Left lung (tissue), 4 donors: ENCODE measurements at regions not wholly inside any gene's neighbourhood (a gene's known extent, or its start where the extent isn't known, plus 50 kb on each side); places are given as distances from the start of the nearest gene placed in this dataset.

ENCODE experiments used
- ATAC-seq: fragments of 200-7000 bp; cut with Tn5 transposase; one replicate; pipeline ENCODE4 v1.9.1; 2020; ENCODE audit warnings: moderate library complexity
- DNase-seq, 4 donors: peaks; one replicate each; pipeline ENCODE4 v3.0.0-alpha.2; 2013 to 2020
- H3K27ac ChIP-seq, 2 donors: fragments of 200-600 bp; sonication (generic) in 1 of 2; one replicate each; pipeline versions ENCODE4 v1.5.0 to v1.8.0; 2020 to 2021
- H3K27me3 ChIP-seq, 2 donors: fragments of 200-600 bp; sonication (generic) in 1 of 2; one replicate each; pipeline versions ENCODE4 v1.5.0 to v1.8.0; 2020 to 2021
- H3K36me3 ChIP-seq, 2 donors: fragments of 200-600 bp; sonication (generic) in 1 of 2; one replicate each; pipeline versions ENCODE4 v1.5.0 to v1.8.0; 2020 to 2021
- H3K4me1 ChIP-seq, 2 donors: fragments of 200-600 bp; one replicate each; pipeline ENCODE4 v1.8.0; 2021
- H3K4me3 ChIP-seq, 2 donors: fragments of 200-600 bp; sonication (generic) in 1 of 2; one replicate each; pipeline versions ENCODE4 v1.5.0 to v1.8.0; 2020 to 2021; ENCODE audit warnings: mild to moderate bottlenecking in 1 of 2
- H3K9me3 ChIP-seq, 2 donors: fragments of 200-600 bp; sonication (generic) in 1 of 2; one replicate each; pipeline versions ENCODE4 v1.5.0 to v1.8.0; 2020 to 2021
- CTCF ChIP-seq, 2 donors: fragments of 200-600 bp; sonication (generic) in 1 of 2; IDR thresholded peaks; one replicate each; pipeline versions ENCODE4 v1.5.0 to v1.8.0; 2021; ENCODE audit warnings: antibody characterized with exemption in 2 of 2
- intact Hi-C, 2 donors: fragments of 100-400 bp; cut with DNase I; formaldehyde crosslinking; loops; one replicate each; pipeline versions ENCODE4 v1.11.2 to v1.14.2; 2022
- donor health status: DM: no; HTN: yes; CAD: no.
- donor health status: DM: no; HTN: no; CAD: no.

DNA sequence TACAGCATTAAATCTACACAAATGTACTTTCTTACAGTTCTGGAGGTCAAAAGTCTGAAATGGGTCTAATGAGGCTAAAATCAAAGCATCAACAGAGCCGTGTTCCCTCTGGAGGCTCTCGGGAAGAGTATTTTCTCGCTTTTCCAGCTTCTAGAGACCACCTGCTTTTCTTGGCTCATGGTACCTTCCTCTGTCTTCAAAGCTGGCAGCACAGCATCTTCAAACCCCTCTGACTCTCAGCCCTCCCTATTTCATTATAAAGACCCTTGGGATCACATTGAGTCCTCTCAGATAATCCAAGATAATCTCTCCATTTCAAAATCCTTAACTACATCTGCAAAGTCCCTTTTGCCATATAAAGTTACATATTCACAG, 117.8 kb upstream of the NCK2 start:
- H3K27me3 ChIP-seq, result peaks cover 0 to 8% of the 10 kb centered on the region in 2 donors
- ATAC-seq (no peak), DNase-seq (no peak)
- no peaks in the 10 kb centered on the region for H3K4me1 ChIP-seq
- H3K36me3 ChIP-seq, result no peaks in the 10 kb centered on the region
- no peak overlapping the region for H3K4me3 ChIP-seq
- intact Hi-C loops, result no loop called here
- no peaks in the 10 kb centered on the region for H3K9me3 ChIP-seq
- H3K27ac ChIP-seq, result no peak overlapping the region
- no peak for TF ChIP-seq CTCF (IDR thresholded peaks at IDR 0.05)

GRCh38 chr2:105626212-105626965, 118.3 kb upstream of the NCK2 start:
- H3K4me3 ChIP-seq, result no peak overlapping the region
- H3K27ac ChIP-seq, result no peak overlapping the region
- no peak for DNase-seq
- no peaks in the 10 kb centered on the region for H3K9me3 ChIP-seq
- H3K36me3 ChIP-seq, result no peaks in the 10 kb centered on the region
- H3K27me3 ChIP-seq, result peaks cover 0 to 8% of the 10 kb centered on the region in 2 donors
- no peak for ATAC-seq
- intact Hi-C loops, result no loop called here
- H3K4me1 ChIP-seq, result no peaks in the 10 kb centered on the region
- no peak for TF ChIP-seq CTCF (IDR thresholded peaks at IDR 0.05)

GRCh38 chr2:105625632-105626031, 119.1 kb upstream of the NCK2 start:
- TF ChIP-seq CTCF (IDR thresholded peaks at IDR 0.05), result no peak
- ATAC-seq, result no peak

GRCh38 chr2:105621038-105621437, 123.7 kb upstream of the NCK2 start:
- no peak for ATAC-seq
- intact Hi-C loops, result no loop called here
- no peak for DNase-seq
- H3K4me3 ChIP-seq, result no peak overlapping the region
- no peaks in the 10 kb centered on the region for H3K27me3 ChIP-seq
- no peak overlapping the region for H3K27ac ChIP-seq
- TF ChIP-seq CTCF (IDR thresholded peaks at IDR 0.05), result no peak
- no peaks in the 10 kb centered on the region for H3K9me3 ChIP-seq
- H3K4me1 ChIP-seq, result no peaks in the 10 kb centered on the region
- no peaks in the 10 kb centered on the region for H3K36me3 ChIP-seq

More at GRCh38 chr2:105625632-105626031, 119.1 kb upstream of the NCK2 start:
- Histone ChIP-seq H3K27me3 (peaks cover 0 to 8% of the 10 kb centered on the region in 2 donors), H3K4me1 (no peaks in the 10 kb centered on the region), H3K27ac (no peak overlapping the region), H3K9me3 (no peaks in the 10 kb centered on the region), H3K36me3 (no peaks in the 10 kb centered on the region), H3K4me3 (no peak overlapping the region)
- no peak for DNase-seq
- intact Hi-C loops, result no loop called here

DNA sequence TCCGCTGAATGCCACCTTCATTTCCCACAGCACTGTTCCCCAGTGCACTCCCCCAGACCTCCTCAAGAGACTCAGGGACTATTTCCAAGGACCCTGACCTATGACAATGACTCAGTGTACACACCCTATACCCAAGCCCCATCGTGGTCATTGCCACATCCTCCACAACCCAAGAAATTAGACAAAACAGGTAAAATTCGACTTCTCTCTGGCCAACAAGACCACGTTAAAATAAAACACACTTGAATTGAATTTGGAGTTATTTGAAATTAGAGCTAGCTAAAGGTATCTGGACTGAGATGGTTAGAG, 126.4 kb upstream of the NCK2 start:
- H3K4me3 ChIP-seq, result no peak overlapping the region
- ATAC-seq (no peak), DNase-seq (no peak)
- H3K4me1 ChIP-seq, result no peaks in the 10 kb centered on the region
- no peaks in the 10 kb centered on the region for H3K9me3 ChIP-seq
- H3K27me3 ChIP-seq, result no peaks in the 10 kb centered on the region
- no peak overlapping the region for H3K27ac ChIP-seq
- intact Hi-C loops, result no loop called here
- TF ChIP-seq CTCF (IDR thresholded peaks at IDR 0.05), result no peak
- no peaks in the 10 kb centered on the region for H3K36me3 ChIP-seq
